KMS-11 (cell line): ENCODE measurements at regions not wholly inside any gene's neighbourhood (a gene's known extent, or its start where the extent isn't known, plus 50 kb on each side); places are given as distances from the start of the nearest gene placed in this dataset.
A peak's percentile ranks its signal among the peaks of the same experiment; 100 is the strongest.
"Not testable (repeated sequence)": the region's sequence is repeated elsewhere in the genome, so short reads cannot be mapped to it uniquely, and the experiment has no call there.

Experiments
- H2AFZ ChIP-seq: fragments of 200-600 bp; sonication (generic); 2 replicates; pipeline ENCODE4 v1.6.1; 2016; ENCODE audit warnings: antibody characterized with exemption, mixed run types, low read depth
- H3K27ac ChIP-seq: fragments of 200-600 bp; sonication (generic); 2 replicates; pipeline ENCODE4 v1.6.1; 2016; ENCODE audit warnings: mild to moderate bottlenecking, mixed run types
- H3K27me3 ChIP-seq: fragments of 200-600 bp; sonication (generic); 2 replicates; pipeline ENCODE4 v1.6.1; 2017; ENCODE audit warnings: mild to moderate bottlenecking, low read depth, mixed run types, moderate library complexity; ENCODE audit not compliant: insufficient read depth
- H3K36me3 ChIP-seq: fragments of 200-600 bp; sonication (generic); 2 replicates; pipeline ENCODE4 v1.6.1; 2017; ENCODE audit warnings: mild to moderate bottlenecking, mixed run types; ENCODE audit not compliant: insufficient read depth
- H3K4me1 ChIP-seq: fragments of 200-600 bp; sonication (generic); 2 replicates; pipeline ENCODE4 v1.6.1; 2016; ENCODE audit warnings: mild to moderate bottlenecking, low read depth, mixed run types; ENCODE audit not compliant: poor library complexity, severe bottlenecking
- H3K4me2 ChIP-seq: fragments of 200-600 bp; sonication (generic); 2 replicates; pipeline ENCODE4 v1.7.0; 2016; ENCODE audit warnings: mild to moderate bottlenecking, mixed run types
- H3K4me3 ChIP-seq: fragments of 200-600 bp; sonication (generic); IDR thresholded peaks from 2 replicates; pipeline ENCODE4 v1.6.1; 2017; ENCODE audit warnings: low read depth, low read length, mixed read lengths; ENCODE audit not compliant: insufficient read depth
- H3K79me2 ChIP-seq: fragments of 200-600 bp; sonication (generic); 2 replicates; pipeline ENCODE4 v1.6.1; 2016; ENCODE audit warnings: low read depth, mixed run types; ENCODE audit not compliant: insufficient read depth
- H3K9ac ChIP-seq: fragments of 200-600 bp; sonication (generic); 2 replicates; pipeline ENCODE4 v1.6.1; 2016; ENCODE audit warnings: mild to moderate bottlenecking, mixed run types
- H4K20me1 ChIP-seq: fragments of 200-600 bp; sonication (generic); 2 replicates; pipeline ENCODE4 v1.6.1; 2016; ENCODE audit warnings: mild to moderate bottlenecking, mixed run types; ENCODE audit not compliant: insufficient read depth
- TF ChIP-seq, protein P1 (sequence below): fragments of 200-600 bp; sonication (generic); conservative IDR thresholded peaks from 2 replicates; pipeline ENCODE4 v1.6.1; 2017; ENCODE audit warnings: low read depth, mild to moderate bottlenecking, antibody characterized with exemption, low read length, moderate library complexity, mixed read lengths

DNA sequence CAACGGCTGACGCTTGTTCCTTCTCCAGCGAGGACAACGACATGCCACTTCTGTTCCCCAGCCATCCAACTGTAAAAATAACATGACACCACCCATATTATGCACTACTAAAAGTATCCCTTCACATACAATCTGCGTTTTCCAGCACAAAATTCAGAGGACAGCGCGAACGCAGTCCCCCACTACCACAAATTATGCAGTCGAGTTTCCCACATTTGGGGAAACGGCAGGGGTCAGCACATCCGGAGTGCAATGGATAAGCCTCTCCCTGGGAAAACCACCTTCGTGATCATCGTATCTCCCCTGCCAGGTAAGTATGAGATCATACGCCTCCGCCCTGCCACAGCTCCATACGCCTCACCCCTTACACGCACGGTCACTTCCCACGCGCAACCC, 120.9 kb downstream of the PPIAL4G start:
- no peaks in the 10 kb centered on the region for H3K27me3 ChIP-seq
- no peaks in the 10 kb centered on the region for H4K20me1 ChIP-seq
- TF ChIP-seq, protein P1, sequence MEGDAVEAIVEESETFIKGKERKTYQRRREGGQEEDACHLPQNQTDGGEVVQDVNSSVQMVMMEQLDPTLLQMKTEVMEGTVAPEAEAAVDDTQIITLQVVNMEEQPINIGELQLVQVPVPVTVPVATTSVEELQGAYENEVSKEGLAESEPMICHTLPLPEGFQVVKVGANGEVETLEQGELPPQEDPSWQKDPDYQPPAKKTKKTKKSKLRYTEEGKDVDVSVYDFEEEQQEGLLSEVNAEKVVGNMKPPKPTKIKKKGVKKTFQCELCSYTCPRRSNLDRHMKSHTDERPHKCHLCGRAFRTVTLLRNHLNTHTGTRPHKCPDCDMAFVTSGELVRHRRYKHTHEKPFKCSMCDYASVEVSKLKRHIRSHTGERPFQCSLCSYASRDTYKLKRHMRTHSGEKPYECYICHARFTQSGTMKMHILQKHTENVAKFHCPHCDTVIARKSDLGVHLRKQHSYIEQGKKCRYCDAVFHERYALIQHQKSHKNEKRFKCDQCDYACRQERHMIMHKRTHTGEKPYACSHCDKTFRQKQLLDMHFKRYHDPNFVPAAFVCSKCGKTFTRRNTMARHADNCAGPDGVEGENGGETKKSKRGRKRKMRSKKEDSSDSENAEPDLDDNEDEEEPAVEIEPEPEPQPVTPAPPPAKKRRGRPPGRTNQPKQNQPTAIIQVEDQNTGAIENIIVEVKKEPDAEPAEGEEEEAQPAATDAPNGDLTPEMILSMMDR, result no peak
- no peaks in the 10 kb centered on the region for H3K4me1 ChIP-seq
- H3K27ac ChIP-seq, result no peak overlapping the region
- no peak overlapping the region for H2AFZ ChIP-seq
- no peak overlapping the region for H3K4me3 ChIP-seq
- no peak overlapping the region for H3K4me2 ChIP-seq
- no peak overlapping the region for H3K9ac ChIP-seq
- H3K36me3 ChIP-seq, result no peaks in the 10 kb centered on the region
- H3K79me2 ChIP-seq, result no peaks in the 10 kb centered on the region

DNA sequence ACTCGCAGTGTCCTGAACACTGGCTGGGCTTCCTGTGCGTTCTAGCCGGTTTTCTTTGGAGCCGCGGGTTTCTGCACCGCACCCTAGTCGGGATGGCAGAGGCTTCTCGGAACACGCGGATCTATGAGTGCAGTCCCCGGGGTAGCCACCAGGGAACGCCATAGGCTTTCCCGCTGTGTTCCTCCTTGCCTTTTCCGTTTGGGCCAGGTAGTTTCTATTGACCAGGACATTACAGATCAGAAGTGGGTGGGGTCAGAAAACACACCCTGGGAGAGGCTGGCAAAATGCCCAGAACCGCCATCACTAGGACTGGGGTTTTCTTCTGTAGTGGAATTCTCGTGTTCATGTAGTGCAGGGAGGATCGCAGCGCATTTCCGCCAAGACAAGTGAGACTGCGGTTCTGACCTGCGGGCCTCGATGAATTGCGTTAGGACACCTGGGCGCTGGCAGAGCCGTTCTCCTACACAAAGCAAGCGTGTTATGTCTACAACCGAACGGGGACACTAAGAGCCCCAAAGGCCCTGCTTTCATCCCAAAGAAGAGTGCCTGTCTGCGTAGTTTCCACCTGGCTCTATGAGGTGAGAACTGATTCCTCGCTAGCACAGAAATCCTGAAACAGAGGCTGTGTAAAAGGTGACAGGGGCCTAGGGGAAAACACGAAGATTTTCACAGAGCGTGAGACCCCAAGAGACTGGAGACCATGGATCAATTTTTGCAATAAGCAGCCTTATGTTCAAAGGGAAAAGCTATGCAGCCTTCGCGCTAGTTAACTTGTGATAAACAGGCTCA, 121.5 kb downstream of the PPIAL4G start:
- not testable (repeated sequence) for H3K27ac ChIP-seq, H3K4me2 ChIP-seq, H3K4me1 ChIP-seq, H3K36me3 ChIP-seq, H4K20me1 ChIP-seq, H3K79me2 ChIP-seq, H2AFZ ChIP-seq, H3K9ac ChIP-seq, H3K27me3 ChIP-seq, H3K4me3 ChIP-seq
- TF ChIP-seq, protein P1, result 0 out of 2 replicates have a peak, but pooled peaks have one; percentile 15

DNA sequence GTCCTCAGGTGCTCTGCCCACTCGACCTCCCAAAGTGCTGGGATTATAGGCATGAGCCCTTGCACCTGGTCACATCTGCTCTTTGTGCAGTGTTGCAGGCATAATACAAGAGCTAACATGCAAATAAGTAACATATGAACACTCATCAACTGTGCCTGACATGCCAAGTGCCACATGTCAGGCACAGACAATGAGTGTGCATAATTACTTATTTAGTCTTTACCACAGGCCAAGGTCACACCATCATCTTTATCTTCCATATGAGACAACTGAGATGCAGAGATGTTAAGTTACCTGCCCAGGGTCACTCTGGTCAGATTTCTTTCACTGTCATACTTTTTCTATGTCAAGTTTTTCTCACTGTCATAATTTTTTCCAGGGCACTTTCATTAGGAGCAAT, 126.1 kb downstream of the PPIAL4G start:
- TF ChIP-seq, protein P1, result no peak
- no peaks in the 10 kb centered on the region for H3K27me3 ChIP-seq

DNA sequence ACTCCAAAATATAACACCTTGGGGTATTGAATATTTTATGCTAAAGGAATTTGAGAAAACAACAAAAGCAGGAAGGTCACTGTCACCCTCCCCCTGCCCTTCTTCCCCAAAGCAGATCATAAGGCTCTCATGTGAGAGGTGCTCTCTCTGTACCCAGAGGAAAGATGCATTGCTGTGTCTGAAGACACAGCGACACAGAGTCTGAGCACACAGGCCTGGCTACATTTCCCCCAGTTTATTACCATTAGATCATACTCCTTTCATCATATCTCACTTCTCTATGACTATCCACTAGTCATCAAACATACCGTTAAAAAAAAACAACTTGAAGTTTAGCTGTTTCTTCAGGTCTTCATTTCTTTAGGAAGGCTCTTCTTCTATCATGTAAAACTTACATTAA, 127.1 kb downstream of the PPIAL4G start:
- H3K27me3 ChIP-seq, result no peaks in the 10 kb centered on the region
- H4K20me1 ChIP-seq, result no peaks in the 10 kb centered on the region
- H3K36me3 ChIP-seq, result no peaks in the 10 kb centered on the region
- TF ChIP-seq, protein P1, result no peak
- no peak overlapping the region for H3K4me3 ChIP-seq
- no peak overlapping the region for H3K27ac ChIP-seq
- H3K4me2 ChIP-seq, result no peak overlapping the region
- H3K79me2 ChIP-seq, result no peaks in the 10 kb centered on the region
- H3K4me1 ChIP-seq, result no peaks in the 10 kb centered on the region
- H3K9ac ChIP-seq, result no peak overlapping the region
- no peak overlapping the region for H2AFZ ChIP-seq

More for the DNA sequence above, 126.1 kb downstream of the PPIAL4G start:
- Histone ChIP-seq H3K9ac (no peak overlapping the region), H2AFZ (no peak overlapping the region), H3K4me1 (no peaks in the 10 kb centered on the region), H3K79me2 (no peaks in the 10 kb centered on the region), H3K27ac (no peak overlapping the region), H3K4me3 (no peak overlapping the region), H3K36me3 (no peaks in the 10 kb centered on the region), H3K4me2 (no peak overlapping the region), H4K20me1 (no peaks in the 10 kb centered on the region)
